AG09319 (cell line): ENCODE measurements at regions not wholly inside any gene's neighbourhood (a gene's known extent, or its start where the extent isn't known, plus 50 kb on each side); places are given as distances from the start of the nearest gene placed in this dataset.
"Not testable (repeated sequence)": the region's sequence is repeated elsewhere in the genome, so short reads cannot be mapped to it uniquely, and the experiment has no call there.

Experiments
- DNase-seq: peaks from one replicate; pipeline ENCODE4 v3.0.0-alpha.2; 2010; ENCODE audit warnings: low read depth; ENCODE audit errors: extremely low read depth
- CTCF ChIP-seq: IDR thresholded peaks from 2 replicates; pipeline ENCODE4 v1.5.1; 2011; ENCODE audit warnings: low read depth, mild to moderate bottlenecking, inconsistent platforms, low read length, moderate library complexity

- not testable (repeated sequence) for DNase-seq
These were observed 50.2 kb upstream of the FCGR2A start for GRCh38 chr1:161454865-161455707.

DNA sequence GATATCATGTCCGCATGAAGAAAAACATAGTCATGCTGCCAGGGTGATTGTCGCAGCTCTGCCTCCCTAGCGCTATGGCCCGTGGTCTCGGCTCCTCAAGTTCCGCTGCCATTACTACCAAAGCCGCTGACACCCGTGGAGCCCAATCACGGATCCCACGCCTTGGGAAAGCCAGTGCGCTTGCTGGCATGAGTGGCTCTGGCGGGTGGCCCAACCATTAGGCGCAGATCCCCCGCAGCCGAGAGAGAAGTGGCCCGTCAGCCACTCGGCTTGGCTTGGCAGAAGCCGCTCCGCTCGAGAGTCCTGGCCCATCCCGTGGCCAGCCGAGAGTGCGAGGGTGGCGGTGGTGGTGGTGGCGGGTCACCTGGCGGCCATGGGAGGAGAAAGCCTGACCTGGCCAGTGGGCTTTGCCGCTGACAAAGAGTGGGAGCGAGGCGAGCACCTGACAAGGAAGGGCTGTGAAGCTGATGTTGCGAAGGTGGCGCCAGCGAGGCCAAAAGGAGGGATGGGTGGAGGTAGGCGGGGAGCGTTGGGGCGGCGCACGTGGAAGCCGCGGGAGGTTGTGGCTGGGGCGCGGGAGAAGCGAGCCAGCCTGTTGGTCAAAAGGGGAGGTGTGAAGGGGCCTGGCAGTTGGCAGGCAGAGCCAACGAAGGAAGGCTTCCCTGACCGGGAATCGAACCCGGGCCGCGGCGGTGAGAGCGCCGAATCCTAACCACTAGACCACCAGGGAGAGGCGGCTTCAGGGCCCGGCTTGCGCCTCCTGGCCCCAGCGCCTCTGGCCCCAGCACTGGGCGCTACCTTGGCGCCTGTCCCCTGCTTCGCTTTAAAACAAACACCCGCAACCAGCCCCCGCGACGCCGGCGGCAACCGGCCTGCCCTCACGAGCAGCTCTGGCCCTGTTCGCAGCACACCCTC is 51.0 kb upstream of the FCGR2A start:
- not testable (repeated sequence) for DNase-seq

- not testable (repeated sequence) for DNase-seq
These were observed 53.4 kb upstream of the FCGR2A start for GRCh38 chr1:161451698-161452348.

DNA sequence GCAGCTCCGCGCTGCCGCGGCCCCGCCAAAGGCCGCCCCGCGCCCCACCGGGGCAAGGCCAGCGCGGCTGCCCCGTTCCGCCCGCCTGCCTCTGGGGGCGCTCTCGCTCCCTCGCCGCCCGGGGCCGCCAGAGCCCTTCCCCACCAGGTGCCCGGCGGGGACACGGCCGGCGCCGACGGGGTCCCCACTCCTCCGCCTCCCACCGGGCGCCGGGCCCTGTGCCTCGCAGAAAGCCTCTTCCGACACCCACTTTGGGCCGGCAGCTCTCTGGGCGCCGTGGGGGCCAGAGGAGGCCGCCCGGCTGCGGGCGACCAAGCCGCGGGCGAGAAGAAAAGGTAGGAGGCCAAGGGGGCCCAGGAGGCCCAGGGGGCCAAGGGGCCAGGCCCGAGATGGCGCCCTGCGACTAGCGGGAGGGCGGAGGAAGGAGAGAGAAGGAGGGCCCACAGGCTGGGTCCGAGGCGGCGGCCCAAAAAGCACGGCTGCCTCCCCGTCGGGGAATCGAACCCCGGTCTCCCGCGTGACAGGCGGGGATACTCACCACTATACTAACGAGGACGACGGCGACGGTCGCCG is 57.4 kb upstream of the FCGR2A start:
- DNase-seq, result not testable (repeated sequence)

DNA sequence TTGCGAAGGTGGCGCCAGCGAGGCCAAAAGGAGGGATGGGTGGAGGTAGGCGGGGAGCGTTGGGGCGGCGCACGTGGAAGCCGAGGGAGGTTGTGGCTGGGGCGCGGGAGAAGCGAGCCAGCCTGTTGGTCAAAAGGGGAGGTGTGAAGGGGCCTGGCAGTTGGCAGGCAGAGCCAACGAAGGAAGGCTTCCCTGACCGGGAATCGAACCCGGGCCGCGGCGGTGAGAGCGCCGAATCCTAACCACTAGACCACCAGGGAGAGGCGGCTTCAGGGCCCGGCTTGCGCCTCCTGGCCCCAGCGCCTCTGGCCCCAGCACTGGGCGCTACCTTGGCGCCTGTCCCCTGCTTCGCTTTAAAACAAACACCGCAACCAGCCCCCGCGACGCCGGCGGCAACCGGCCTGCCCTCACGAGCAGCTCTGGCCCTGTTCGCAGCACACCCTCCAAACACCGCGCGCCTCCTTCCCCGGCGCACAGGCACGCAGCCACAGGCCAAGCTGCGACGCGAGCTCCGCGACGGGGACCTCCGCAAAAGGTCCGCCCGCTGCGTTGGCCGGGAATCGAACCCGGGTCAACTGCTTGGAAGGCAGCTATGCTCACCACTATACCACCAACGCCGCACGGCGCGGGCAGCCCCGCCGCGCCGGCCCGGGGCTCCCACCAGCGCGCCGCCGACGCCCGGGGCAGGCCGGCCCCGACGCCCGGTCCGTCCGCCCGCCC is 58.1 kb upstream of the FCGR2A start:
- DNase-seq, result not testable (repeated sequence)

DNA sequence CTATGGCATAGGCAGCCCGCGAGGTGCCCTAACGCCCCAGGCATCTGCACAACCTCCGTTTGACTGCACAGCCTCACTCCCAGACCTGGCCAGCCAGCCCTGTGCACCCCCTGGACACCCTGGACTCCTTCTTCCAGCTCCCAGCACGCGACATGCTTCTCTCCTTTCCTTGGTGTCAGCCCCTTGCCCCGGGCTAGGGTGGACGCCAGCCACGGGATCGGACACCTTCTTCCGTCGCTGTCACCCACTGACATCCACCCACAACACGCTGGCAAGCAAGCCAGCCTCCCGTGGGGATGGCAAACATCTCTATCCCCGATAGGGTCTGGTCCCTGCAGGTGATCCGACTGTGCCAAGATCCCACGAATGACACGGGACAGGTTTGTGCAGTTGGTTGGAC is 60.5 kb upstream of the FCGR2A start:
- not testable (repeated sequence) for DNase-seq

GRCh38 chr1:161444255-161444654 is 61.0 kb upstream of the FCGR2A start:
- DNase-seq, result not testable (repeated sequence)

DNA sequence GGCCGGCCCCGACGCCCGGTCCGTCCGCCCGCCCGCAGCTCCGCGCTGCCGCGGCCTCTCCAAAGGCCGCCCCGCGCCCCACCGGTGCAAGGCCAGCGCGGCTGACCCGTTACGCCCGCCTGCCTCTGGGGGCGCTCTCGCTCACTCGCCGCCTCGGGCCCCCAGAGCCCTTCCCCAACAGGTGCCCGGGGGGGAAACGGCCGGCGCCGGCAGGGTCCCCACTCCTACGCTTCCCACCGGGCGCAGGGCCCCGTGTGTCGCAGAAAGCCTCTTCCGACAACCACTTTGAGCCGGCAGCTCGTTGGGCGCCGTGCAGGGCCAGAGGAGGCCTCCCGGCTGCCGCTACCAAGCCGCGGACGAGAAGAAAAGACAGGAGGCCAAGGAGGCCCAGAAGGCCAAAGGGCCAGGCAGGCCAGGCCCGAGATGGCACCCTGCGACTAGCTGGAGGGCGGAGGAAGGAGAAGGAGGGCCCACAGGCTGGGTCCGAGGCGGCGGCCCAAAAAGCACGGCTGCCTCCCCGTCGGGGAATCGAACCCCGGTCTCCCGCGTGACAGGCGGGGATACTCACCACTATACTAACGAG is 64.9 kb upstream of the FCGR2A start:
- no peak for DNase-seq
- TF ChIP-seq CTCF, result peak; percentile 40

DNA sequence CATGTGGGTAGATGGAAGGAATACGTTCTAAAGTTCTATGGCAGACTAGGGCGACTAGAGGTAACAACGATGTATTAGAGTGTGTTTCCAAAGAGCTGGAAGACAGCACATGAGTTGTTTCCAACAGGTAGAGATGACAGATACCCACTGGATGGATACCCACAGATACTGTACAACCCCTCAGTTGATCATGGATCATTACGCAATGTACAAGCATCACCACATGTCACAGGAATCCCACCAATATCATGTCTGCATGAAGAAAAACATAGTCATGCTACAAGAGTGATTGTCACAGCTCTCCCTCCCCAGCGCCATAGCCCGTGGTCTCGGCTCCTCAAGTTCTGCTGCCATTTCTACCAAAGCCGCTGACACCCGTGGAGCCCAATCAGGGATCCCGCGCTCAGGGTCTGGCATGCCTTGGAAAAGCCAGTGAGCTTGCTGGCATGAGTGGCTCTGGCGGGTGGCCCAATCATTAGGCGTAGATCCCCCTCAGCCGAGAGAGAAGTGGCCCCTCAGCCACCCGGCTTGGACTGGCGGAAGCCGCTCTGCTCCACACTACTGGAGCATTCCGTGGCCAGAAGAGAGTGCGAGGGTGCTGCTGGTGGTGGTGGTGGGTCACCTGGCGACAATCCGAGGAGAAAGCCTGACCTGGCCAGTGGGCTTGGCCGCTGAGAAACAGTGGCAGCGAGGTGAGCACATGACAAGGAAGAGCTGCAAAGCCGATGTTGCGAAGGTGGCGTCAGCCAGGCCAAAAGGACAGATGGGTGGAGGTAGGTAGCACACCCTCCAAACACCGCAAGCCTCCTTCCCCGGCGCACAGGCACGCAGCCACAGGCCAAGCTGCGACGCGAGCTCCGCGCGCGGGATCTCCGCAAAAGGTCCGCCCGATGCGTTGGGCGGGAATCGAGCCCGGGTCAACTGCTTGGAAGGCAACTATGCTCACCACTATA is 65.7 kb upstream of the FCGR2A start:
- no peak for DNase-seq
- no peak for TF ChIP-seq CTCF

DNA sequence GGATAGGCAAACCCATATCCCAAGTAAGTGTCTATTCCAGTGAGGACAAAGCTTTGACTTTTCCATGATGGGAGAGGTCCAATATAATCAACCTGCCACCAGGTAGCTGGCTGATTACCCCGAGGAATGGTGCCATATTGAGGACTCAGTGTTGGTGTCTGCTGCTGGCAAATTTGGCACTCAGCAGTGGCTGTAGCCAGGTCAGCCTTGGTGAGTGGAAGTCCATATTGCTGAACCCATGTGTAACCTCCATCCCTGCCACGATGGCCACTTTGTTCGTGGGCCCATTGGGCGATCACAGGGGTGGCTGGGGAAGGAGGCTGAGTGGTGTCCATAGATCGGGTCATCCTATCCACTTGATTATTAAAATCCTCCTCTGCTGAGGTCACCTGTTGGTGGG is 65.5 kb upstream of the CFAP126 start:
- DNase-seq, result not testable (repeated sequence)
